GM12875 (cell line): ENCODE measurements at regions not wholly inside any gene's neighbourhood (a gene's known extent, or its start where the extent isn't known, plus 50 kb on each side); places are given as distances from the start of the nearest gene placed in this dataset.

Source experiments
- H3K4me3 ChIP-seq: one replicate; pipeline ENCODE4 v1.5.1; 2011; ENCODE audit warnings: low read depth, low read length, control low read depth
- TF ChIP-seq, protein P1 (sequence below): IDR thresholded peaks from 2 replicates; pipeline ENCODE4 v1.5.1; 2011; ENCODE audit warnings: low read depth, mild to moderate bottlenecking, control low read depth, inconsistent platforms, low read length, moderate library complexity, borderline replicate concordance; ENCODE audit not compliant: insufficient read depth

DNA sequence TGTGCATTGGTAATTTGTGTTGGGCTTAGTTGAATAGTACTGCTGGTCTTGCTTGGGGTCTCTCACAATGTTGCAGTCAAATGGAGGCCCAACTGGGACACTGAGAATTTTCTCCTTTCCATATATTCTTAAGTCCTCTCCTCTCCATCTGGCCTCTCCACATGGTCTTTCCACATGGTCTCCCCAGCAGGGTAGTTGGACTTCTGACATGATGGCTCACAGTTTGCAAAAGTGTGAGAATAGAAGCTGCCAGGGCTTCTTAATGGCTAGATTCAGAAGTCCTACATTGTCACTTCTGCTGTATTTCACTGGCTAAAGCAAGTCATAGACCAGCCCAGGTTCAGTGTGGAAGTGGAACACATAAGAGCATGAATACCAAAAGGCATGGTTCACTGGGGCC, 318.5 kb upstream of the TNP1 start:
- no peak overlapping the region for H3K4me3 ChIP-seq
- TF ChIP-seq, protein P1, sequence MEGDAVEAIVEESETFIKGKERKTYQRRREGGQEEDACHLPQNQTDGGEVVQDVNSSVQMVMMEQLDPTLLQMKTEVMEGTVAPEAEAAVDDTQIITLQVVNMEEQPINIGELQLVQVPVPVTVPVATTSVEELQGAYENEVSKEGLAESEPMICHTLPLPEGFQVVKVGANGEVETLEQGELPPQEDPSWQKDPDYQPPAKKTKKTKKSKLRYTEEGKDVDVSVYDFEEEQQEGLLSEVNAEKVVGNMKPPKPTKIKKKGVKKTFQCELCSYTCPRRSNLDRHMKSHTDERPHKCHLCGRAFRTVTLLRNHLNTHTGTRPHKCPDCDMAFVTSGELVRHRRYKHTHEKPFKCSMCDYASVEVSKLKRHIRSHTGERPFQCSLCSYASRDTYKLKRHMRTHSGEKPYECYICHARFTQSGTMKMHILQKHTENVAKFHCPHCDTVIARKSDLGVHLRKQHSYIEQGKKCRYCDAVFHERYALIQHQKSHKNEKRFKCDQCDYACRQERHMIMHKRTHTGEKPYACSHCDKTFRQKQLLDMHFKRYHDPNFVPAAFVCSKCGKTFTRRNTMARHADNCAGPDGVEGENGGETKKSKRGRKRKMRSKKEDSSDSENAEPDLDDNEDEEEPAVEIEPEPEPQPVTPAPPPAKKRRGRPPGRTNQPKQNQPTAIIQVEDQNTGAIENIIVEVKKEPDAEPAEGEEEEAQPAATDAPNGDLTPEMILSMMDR = no peak

DNA sequence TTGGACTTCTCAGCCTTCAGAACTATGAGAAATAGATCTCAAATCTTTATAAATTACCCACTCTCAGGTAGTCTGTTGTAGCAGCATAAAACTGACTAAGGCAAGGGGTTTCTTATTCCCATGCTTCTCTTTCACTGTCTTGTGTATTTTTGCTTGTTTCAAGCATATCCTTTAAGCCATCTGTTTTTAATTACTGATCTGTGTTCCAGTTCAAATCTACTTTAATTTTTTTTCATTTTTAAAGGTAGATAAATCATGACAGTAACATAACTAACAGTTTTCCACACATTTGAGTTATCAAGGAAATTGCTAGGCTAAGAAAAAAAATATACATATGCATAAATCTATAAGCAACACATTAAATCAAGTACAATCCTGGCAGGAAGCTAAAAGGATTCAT, 317.9 kb upstream of the TNP1 start:
- no peak overlapping the region for H3K4me3 ChIP-seq
- TF ChIP-seq, protein P1 = no peak

DNA sequence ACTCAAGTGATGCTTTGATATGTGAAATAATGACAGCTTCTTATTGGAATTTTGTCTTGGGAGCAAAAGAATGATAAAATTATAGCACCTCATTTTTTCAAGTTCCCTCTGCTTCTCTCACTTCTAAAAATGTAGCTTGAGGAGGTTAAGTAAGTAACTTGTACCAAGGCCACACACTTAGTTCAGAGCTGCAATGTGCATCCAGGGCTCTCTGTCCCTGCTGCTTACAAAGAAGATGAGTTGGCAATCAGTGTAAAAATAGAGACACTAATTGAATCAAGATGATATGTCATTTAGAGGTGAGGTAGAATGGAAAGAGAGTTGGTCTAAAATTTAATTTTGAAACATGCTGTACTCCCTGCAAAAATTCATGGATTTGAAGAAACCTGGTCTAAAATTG, 312.0 kb upstream of the TNP1 start:
- no peak overlapping the region for H3K4me3 ChIP-seq
- TF ChIP-seq, protein P1 = no peak

DNA sequence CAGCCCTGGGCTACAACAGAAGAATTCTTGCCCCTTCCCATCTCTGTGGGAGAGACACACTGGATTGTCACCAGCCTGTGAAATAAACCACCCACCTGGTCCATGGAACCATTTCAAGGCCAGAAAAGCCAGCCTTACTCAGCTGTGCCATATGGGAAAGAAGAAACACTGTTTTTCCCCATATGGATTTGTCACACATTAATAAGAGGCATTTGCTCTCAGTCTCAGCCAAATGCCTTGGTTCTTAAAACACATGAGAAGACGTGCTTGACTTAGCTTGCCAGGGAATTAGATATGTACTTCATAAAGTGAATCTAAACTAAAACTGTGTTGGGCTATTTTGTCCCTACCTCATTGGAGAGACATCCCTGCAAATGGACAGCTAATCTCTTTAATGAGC, 308.6 kb upstream of the TNP1 start:
- TF ChIP-seq, protein P1 = no peak
- no peak overlapping the region for H3K4me3 ChIP-seq

DNA sequence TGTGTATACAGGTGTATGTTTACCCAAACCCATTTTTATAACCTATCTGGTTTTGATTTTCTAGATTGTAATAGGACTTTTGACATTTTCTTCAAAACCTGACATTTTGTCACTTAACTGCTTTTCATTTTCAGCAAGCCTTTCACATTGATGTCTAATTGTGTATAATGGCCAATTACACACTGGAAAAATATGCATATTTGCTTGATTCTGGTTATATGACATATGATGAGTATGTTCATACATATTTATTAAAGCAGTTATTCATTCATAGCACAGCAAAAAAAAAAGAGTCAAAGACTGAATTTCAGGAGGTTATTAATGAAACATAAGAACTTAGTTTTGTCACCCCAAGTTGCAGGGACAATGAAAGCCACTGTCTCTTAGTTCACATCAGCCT, 307.7 kb upstream of the TNP1 start:
- H3K4me3 ChIP-seq = no peak overlapping the region
- TF ChIP-seq, protein P1 = no peak

DNA sequence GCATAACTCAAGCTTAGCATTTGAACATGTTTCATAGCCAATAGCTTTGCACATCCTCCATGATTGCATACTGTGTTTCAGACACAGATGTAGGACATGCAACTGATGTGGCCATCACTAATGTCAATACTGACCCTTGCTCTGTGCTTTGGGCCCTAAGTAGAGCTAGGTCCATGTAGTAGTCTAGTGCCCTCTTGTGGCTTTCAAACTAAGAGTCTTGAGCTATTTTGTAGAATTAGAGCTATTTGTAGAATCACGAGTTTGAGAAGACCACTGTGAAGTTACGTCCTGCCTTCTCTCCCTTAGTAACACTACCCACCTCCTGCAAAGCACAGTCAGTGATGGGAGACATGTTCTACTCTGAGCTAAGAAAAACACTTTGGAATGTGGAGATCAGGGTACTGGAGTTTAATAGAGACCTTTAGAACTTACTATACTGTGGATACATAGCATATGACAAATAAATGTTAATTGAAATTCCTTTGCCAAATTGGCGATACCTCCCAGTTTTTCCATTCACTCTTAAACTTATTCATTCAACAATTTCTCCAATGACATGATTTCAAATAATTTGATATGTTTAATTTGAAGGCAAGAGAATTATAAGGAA, 306.5 kb upstream of the TNP1 start:
- no peak overlapping the region for H3K4me3 ChIP-seq
- TF ChIP-seq, protein P1 = peak; percentile 53; the same call in 1 of the 2 replicates

DNA sequence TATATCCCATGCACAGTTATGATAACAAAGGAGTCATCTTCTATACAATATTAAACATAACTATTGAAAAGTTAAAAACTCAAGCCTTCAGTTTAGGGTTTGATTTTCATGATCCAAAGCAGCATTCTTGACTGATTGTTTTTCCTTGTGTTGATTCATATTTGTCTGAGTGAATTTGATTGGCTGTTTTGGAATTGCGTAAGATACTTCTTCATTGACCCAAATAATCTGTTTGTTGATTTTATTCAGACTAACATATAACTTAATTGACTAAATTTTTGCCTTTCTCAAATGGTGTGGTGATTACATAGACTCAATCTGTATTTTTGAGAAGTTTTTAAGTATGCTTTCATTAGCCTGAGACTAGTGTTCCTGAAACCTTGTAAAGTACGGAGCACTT, 305.7 kb upstream of the TNP1 start:
- TF ChIP-seq, protein P1 = no peak
- no peak overlapping the region for H3K4me3 ChIP-seq
